ENCODE measurements at regions not wholly inside any gene's neighbourhood (a gene's known extent, or its start where the extent isn't known, plus 50 kb on each side); places are given as distances from the start of the nearest gene placed in this dataset.

- Mint-ChIP-seq H3K27me3 (no peaks in the 10 kb centered on the region), H3K4me3 (no peak overlapping the region), H3K27ac (no peak overlapping the region), H3K4me1 (no peaks in the 10 kb centered on the region), H3K36me3 (ENCODE audit: low read depth) (no peaks in the 10 kb centered on the region)
- no peak for ATAC-seq
- no peaks in the 10 kb centered on the region for H3K9me3 ChIP-seq (ENCODE audit: control insufficient read depth, low read length, poor library complexity, severe bottlenecking)
- DNase-seq, result no peak
Observed at GRCh38 chr2:14533131-14533757, 99.3 kb upstream of the LRATD1 start.

DNA sequence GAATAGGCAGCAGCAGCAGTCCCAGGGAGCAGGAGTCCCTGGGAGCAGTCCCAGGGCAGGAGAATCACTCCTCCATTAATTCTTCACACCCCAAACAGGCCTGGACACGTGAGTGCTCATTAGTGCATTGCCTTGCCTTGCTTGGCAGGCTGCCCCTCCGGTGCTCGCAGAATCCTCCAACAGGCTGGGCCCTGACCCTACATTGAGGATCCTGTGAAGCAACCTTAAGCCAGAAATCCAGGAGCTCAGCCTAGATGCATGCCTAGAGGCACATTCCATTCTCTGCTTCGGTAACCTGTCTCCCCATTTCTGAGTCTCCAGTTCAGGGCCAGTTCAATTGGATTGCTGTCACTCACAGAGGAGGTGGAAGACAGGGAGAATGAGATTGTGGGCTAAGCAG is 97.4 kb upstream of the LRATD1 start:
- H3K36me3 Mint-ChIP-seq (ENCODE audit: low read depth), result no peaks in the 10 kb centered on the region
- no peak for ATAC-seq
- no peak for DNase-seq
- H3K9me3 ChIP-seq (ENCODE audit: control insufficient read depth, low read length, poor library complexity, severe bottlenecking), result no peaks in the 10 kb centered on the region
- H3K27ac Mint-ChIP-seq, result no peak overlapping the region
- no peak overlapping the region for H3K4me3 Mint-ChIP-seq
- no peaks in the 10 kb centered on the region for H3K4me1 Mint-ChIP-seq
- H3K27me3 Mint-ChIP-seq, result no peaks in the 10 kb centered on the region

- H3K4me3 Mint-ChIP-seq, result no peak overlapping the region
- no peaks in the 10 kb centered on the region for H3K27me3 Mint-ChIP-seq
- DNase-seq (no peak), ATAC-seq (no peak)
- no peaks in the 10 kb centered on the region for H3K9me3 ChIP-seq (ENCODE audit: control insufficient read depth, low read length, poor library complexity, severe bottlenecking)
- no peaks in the 10 kb centered on the region for H3K4me1 Mint-ChIP-seq
- H3K27ac Mint-ChIP-seq, result no peak overlapping the region
- H3K36me3 Mint-ChIP-seq (ENCODE audit: low read depth), result no peaks in the 10 kb centered on the region
Observed at GRCh38 chr2:14536976-14537375, 95.5 kb upstream of the LRATD1 start.

DNA sequence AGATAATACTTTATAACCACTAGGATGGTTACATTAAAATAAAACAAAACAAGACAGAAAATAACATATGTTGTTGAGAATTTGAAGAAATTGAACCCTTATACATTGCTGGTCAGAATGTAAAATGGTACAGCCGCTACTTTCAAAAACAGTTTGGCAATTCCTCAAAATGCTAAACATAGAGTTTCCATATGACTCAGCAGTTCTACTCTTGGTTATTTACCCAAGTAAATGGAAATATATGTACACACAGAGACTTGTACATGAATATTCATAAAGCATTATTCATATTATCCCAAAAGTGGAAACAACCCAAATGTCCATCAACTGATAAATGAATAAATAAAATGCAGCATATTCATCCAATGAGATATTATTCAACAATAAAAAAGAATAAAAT is 92.5 kb upstream of the LRATD1 start:
- Mint-ChIP-seq H3K4me3 (no peak overlapping the region), H3K27ac (no peak overlapping the region), H3K36me3 (ENCODE audit: low read depth) (no peaks in the 10 kb centered on the region), H3K4me1 (no peaks in the 10 kb centered on the region), H3K27me3 (no peaks in the 10 kb centered on the region)
- DNase-seq, result no peak
- no peak for ATAC-seq
- no peaks in the 10 kb centered on the region for H3K9me3 ChIP-seq (ENCODE audit: control insufficient read depth, low read length, poor library complexity, severe bottlenecking)

GRCh38 chr2:14543284-14543683 is 89.2 kb upstream of the LRATD1 start:
- no peak overlapping the region for H3K27ac Mint-ChIP-seq
- no peak for ATAC-seq
- no peaks in the 10 kb centered on the region for H3K9me3 ChIP-seq (ENCODE audit: control insufficient read depth, low read length, poor library complexity, severe bottlenecking)
- DNase-seq, result no peak
- no peak overlapping the region for H3K4me3 Mint-ChIP-seq
- H3K4me1 Mint-ChIP-seq, result no peaks in the 10 kb centered on the region
- H3K27me3 Mint-ChIP-seq, result no peaks in the 10 kb centered on the region
- H3K36me3 Mint-ChIP-seq (ENCODE audit: low read depth), result no peaks in the 10 kb centered on the region

DNA sequence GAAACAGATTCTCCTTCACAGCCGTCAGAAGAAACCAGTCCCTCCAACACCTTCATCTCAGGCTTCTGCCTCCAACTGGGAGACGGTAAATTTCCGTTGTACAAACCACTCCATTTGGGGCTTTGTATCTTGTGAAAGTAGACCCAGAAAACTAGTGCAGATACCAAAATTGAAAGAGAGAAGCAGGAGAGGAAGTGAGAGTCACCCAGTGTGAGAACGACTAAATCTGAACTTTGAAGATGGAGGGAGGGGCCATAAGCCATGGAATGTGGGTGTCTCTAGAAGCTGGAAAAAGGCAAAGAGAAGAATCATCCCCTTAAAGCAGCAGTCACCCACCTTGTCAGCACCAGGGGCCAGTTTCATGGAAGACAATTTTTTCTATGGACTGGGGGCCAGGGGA is 88.3 kb upstream of the LRATD1 start:
- Mint-ChIP-seq H3K4me1 (no peaks in the 10 kb centered on the region), H3K36me3 (ENCODE audit: low read depth) (no peaks in the 10 kb centered on the region), H3K27me3 (no peaks in the 10 kb centered on the region), H3K4me3 (no peak overlapping the region), H3K27ac (no peak overlapping the region)
- ATAC-seq (no peak), DNase-seq (no peak)
- H3K9me3 ChIP-seq (ENCODE audit: control insufficient read depth, low read length, poor library complexity, severe bottlenecking), result no peaks in the 10 kb centered on the region

DNA sequence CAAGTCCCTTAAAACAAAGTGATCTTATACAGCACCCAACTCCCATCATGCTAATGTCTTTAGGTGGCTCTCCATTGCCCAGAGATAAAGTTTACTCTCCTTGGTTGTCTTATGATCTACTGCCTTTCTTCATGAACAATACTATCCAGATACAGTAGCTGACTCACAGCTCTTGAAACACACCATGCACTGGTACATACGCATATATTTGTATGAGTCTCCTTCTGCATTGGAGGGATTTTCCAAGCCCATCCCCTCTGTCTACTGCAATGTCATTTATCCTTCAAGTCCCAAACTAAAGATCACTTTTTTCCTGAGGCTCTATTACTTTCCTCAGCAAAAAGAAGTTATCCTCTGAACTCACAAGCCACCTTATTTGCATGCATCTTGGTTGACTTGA is 84.7 kb upstream of the LRATD1 start:
- H3K4me3 Mint-ChIP-seq, result no peak overlapping the region
- DNase-seq (no peak), ATAC-seq (no peak)
- H3K4me1 Mint-ChIP-seq, result no peaks in the 10 kb centered on the region
- no peak overlapping the region for H3K27ac Mint-ChIP-seq
- no peaks in the 10 kb centered on the region for H3K27me3 Mint-ChIP-seq
- no peaks in the 10 kb centered on the region for H3K36me3 Mint-ChIP-seq (ENCODE audit: low read depth)
- no peaks in the 10 kb centered on the region for H3K9me3 ChIP-seq (ENCODE audit: control insufficient read depth, low read length, poor library complexity, severe bottlenecking)

GRCh38 chr2:14550658-14551057 is 81.9 kb upstream of the LRATD1 start:
- no peaks in the 10 kb centered on the region for H3K4me1 Mint-ChIP-seq
- H3K4me3 Mint-ChIP-seq, result no peak overlapping the region

DNA sequence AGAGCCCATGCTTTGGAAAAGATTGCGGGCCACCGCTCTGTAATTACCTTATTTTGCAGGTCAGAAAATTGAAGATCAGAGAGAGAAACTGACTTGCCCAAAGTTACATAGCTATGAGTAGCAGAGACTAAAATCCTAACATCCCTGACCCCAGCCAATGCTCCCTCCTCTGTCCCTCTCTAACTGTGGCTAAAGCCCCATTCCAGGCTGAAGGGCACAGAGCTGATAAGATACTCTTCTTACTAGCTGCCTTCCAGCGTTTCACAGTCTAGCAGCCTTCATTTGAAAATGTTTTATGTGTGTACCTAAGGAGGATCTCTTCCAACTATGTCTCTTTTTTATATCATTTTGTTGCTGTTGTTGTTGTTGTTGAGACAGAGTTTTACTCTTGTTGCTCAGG is 81.4 kb upstream of the LRATD1 start:
- DNase-seq, result no peak
- no peaks in the 10 kb centered on the region for H3K36me3 Mint-ChIP-seq (ENCODE audit: low read depth)
- H3K9me3 ChIP-seq (ENCODE audit: control insufficient read depth, low read length, poor library complexity, severe bottlenecking), result no peaks in the 10 kb centered on the region
- no peaks in the 10 kb centered on the region for H3K27me3 Mint-ChIP-seq
- no peaks in the 10 kb centered on the region for H3K4me1 Mint-ChIP-seq
- no peak for ATAC-seq
- no peak overlapping the region for H3K4me3 Mint-ChIP-seq
- H3K27ac Mint-ChIP-seq, result no peak overlapping the region

More at GRCh38 chr2:14550658-14551057, 81.9 kb upstream of the LRATD1 start:
- Mint-ChIP-seq H3K36me3 (ENCODE audit: low read depth) (no peaks in the 10 kb centered on the region), H3K27me3 (no peaks in the 10 kb centered on the region), H3K27ac (no peak overlapping the region)
- no peaks in the 10 kb centered on the region for H3K9me3 ChIP-seq (ENCODE audit: control insufficient read depth, low read length, poor library complexity, severe bottlenecking)
- DNase-seq (no peak), ATAC-seq (no peak)

DNA sequence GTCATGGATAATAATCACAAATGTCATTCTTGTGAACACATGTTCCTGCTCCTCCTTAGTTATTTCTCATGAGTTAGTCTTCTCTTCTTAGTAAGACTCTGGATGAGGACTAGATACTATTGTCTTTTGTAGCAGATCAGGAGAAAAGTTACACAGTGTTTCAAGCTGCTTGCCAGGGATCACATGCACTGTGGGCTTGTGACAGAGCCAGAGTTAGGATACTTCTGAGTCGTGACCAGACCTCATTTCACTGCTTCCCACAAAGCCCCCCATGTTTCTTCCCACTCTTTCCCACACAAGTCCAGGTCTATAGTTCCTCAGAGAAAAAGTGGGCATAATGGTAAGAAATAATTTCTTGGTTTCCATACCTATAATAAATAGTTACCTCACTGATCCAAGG is 80.2 kb upstream of the LRATD1 start:
- DNase-seq (no peak), ATAC-seq (no peak)
- H3K4me1 Mint-ChIP-seq, result no peaks in the 10 kb centered on the region
- H3K4me3 Mint-ChIP-seq, result no peak overlapping the region
- H3K9me3 ChIP-seq (ENCODE audit: control insufficient read depth, low read length, poor library complexity, severe bottlenecking), result no peaks in the 10 kb centered on the region
- H3K36me3 Mint-ChIP-seq (ENCODE audit: low read depth), result no peaks in the 10 kb centered on the region
- no peak overlapping the region for H3K27ac Mint-ChIP-seq
- no peaks in the 10 kb centered on the region for H3K27me3 Mint-ChIP-seq

DNA sequence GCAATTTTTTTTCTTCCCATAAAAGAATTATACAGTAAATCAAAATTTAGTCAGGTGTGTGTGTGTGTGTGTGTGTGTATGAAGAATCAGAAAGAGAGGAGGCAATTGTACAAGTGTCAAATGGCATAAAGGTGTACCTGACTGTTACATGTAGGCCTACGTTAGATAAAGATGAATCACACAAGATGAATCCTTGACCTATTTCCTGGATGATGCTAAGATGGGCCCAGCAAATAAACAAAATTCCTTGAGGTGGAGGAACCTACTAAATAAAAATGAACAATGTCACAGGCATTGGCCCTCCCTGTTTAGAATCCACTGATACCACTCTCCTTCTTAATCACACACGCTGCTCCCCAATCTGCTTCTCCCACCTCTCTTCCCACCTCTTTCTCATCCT is 79.7 kb upstream of the LRATD1 start:
- Mint-ChIP-seq H3K27me3 (no peaks in the 10 kb centered on the region), H3K27ac (no peak overlapping the region), H3K4me1 (no peaks in the 10 kb centered on the region), H3K36me3 (ENCODE audit: low read depth) (no peaks in the 10 kb centered on the region), H3K4me3 (no peak overlapping the region)
- H3K9me3 ChIP-seq (ENCODE audit: control insufficient read depth, low read length, poor library complexity, severe bottlenecking), result no peaks in the 10 kb centered on the region
- no peak for DNase-seq
- no peak for ATAC-seq

GRCh38 chr2:14554849-14555545 is 77.5 kb upstream of the LRATD1 start:
- H3K27me3 Mint-ChIP-seq, result no peaks in the 10 kb centered on the region
- no peak overlapping the region for H3K27ac Mint-ChIP-seq
- H3K36me3 Mint-ChIP-seq (ENCODE audit: low read depth), result no peaks in the 10 kb centered on the region
- no peaks in the 10 kb centered on the region for H3K4me1 Mint-ChIP-seq
- H3K4me3 Mint-ChIP-seq, result no peak overlapping the region
- DNase-seq, result no peak
- ATAC-seq, result no peak
- H3K9me3 ChIP-seq (ENCODE audit: control insufficient read depth, low read length, poor library complexity, severe bottlenecking), result peaks cover 2% of the 10 kb centered on the region

GRCh38 chr2:14557111-14557510 is 75.4 kb upstream of the LRATD1 start:
- no peak overlapping the region for H3K27ac Mint-ChIP-seq
- no peaks in the 10 kb centered on the region for H3K36me3 Mint-ChIP-seq (ENCODE audit: low read depth)
- no peaks in the 10 kb centered on the region for H3K4me1 Mint-ChIP-seq
- ATAC-seq (no peak), DNase-seq (no peak)
- peaks cover 2% of the 10 kb centered on the region for H3K9me3 ChIP-seq (ENCODE audit: control insufficient read depth, low read length, poor library complexity, severe bottlenecking)
- H3K4me3 Mint-ChIP-seq, result no peak overlapping the region
- H3K27me3 Mint-ChIP-seq, result no peaks in the 10 kb centered on the region

- no peaks in the 10 kb centered on the region for H3K36me3 Mint-ChIP-seq (ENCODE audit: low read depth)
- H3K4me1 Mint-ChIP-seq, result no peaks in the 10 kb centered on the region
- peaks cover 2% of the 10 kb centered on the region for H3K9me3 ChIP-seq (ENCODE audit: control insufficient read depth, low read length, poor library complexity, severe bottlenecking)
- ATAC-seq (no peak), DNase-seq (no peak)
- H3K27ac Mint-ChIP-seq, result no peak overlapping the region
- H3K27me3 Mint-ChIP-seq, result no peaks in the 10 kb centered on the region
- H3K4me3 Mint-ChIP-seq, result no peak overlapping the region
Observed at GRCh38 chr2:14557916-14558315, 74.6 kb upstream of the LRATD1 start.
